Epithelial cell of esophagus (primary cell): ENCODE measurements at regions not wholly inside any gene's neighbourhood (a gene's known extent, or its start where the extent isn't known, plus 50 kb on each side); places are given as distances from the start of the nearest gene placed in this dataset.

Experiments used
- DNase-seq: peaks from one replicate; pipeline ENCODE4 v3.0.0; 2010; ENCODE audit warnings: low read depth
- H3K4me3 ChIP-seq: 2 replicates; pipeline ENCODE4 v1.5.1; 2011; ENCODE audit warnings: mild to moderate bottlenecking, low read length, control low read depth
- CTCF ChIP-seq: IDR thresholded peaks from 2 replicates; pipeline ENCODE4 v1.5.1; 2011; ENCODE audit warnings: low read depth, mild to moderate bottlenecking, low read length, control low read depth, inconsistent platforms; ENCODE audit not compliant: insufficient read depth; ENCODE audit errors: missing control alignments

GRCh38 chr2:236809716-236810115 lies 240.1 kb downstream of the ACKR3 start:
- no peak overlapping the region for H3K4me3 ChIP-seq
- DNase-seq = no peak
- no peak for TF ChIP-seq CTCF

DNA sequence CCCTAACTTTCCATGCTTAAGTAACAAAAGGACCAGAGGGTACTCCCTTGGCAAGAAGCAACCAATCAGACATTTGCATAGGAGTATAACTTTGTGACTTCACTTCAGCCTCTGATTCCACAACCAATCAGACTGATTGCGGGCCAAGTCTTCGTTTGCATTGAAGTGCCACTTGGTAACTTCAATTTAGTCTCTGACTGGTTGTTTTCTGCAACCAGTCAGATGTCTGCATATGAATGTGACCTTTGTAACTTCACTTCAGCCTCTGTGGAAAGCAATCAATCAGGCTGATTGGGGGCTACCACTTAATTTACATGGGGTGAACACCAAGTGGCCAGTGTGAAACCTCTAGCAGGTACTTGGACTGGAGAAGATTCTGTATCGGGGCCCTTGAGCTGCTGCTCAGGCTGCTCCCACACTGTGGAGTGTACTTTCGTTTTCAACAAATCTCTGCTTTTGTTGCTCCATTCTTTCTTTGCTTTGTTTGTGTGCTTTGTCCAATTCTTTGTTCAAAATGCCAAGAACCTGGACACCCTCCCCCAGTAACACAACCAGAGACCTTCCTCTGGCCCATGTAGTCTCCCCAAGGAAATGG lies 241.5 kb downstream of the ACKR3 start:
- no peak overlapping the region for H3K4me3 ChIP-seq
- TF ChIP-seq CTCF = no peak
- DNase-seq = no peak

- no peak for TF ChIP-seq CTCF
- no peak for DNase-seq
- H3K4me3 ChIP-seq = no peak overlapping the region
Observed at GRCh38 chr2:236813766-236814165, 244.1 kb downstream of the ACKR3 start.

DNA sequence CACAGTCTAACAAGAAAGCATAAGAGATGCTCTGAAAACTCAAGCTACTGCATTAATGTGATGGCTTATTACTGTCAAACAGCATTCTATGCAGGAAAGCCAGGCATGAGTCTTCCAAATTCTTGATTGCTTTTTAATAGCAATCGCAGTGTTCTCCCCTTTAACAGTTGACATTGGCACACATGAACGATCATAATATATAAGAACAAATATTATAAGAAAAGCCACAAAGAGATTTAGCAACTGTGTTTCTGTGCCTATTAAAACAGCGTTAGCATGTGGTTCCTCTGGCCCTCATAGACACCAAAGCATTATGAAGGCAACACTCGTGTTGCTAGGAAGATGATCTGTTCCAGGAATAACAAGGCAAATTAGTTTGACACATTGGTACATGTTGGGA lies 245.0 kb downstream of the ACKR3 start:
- no peak overlapping the region for H3K4me3 ChIP-seq
- no peak for TF ChIP-seq CTCF
- no peak for DNase-seq

DNA sequence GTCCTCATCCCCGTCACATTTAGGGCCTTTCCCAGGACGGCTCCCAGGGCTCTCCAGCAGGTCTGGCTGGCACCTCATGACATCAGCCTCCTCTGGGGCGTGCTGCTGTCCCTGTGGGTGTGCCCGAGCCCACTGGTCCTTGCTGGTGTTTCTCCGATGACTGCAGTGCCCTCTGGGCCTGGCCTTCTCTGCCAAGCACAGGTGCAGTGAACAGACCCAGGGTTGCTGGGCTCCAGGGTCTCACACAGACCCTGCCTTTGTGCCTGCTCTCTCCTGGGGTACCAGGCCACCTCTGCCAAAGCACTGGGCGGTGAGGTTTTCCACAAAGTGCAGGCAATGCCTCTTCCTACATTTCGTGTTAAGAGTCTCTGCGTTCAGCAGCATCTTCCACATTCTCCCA lies 246.1 kb downstream of the ACKR3 start:
- no peak overlapping the region for H3K4me3 ChIP-seq
- DNase-seq = no peak
- no peak for TF ChIP-seq CTCF

DNA sequence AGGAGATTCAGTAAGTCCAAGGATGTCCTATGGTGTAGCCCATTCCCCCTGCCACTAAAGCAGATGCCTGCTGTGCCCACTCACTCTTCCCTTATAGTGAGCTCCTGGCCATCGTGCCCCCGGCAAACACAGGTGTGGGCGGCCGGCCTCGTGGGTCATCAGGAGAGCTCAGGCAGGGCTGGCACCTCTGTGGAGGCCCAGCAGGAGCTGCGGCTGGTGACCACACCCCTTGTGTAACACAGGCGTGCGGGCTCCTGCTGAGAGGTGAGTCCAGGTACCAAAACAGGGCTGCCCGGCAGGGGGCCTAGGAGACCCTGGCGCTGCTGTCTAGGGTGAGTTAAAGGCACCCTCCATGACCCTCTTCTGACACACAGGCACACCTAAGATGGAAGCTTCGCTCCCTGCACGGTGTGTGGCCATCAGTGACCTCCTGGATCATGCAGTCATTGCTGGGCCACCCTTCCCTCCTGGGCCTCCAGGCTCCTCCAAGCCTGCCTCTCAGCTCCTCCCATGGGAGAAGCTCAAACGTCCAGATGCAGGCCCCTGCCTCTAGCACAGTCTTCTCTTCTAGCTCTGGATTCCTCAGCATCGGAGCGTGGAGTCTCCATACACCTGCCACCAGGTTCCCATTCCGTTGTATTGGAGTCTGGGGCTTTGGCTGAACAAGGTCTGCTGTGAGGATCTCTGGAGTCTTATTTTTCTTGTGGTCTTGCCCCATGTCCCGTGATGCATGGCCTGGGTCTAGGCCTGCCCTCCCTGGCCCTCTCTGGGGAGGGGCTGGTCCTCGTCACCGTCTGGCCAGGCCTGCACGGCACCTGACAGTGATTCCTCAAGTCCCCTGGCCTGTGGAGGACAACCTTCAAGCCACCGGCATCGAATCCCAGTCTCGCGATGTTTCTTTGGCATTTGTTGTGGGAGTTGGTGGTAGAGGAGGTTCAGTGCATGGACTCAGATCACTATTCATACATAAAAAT lies 246.9 kb downstream of the ACKR3 start:
- no peak for TF ChIP-seq CTCF
- H3K4me3 ChIP-seq = no peak overlapping the region
- DNase-seq = no peak
